Neural cell (in vitro differentiated cells): ENCODE measurements at regions not wholly inside any gene's neighbourhood (a gene's known extent, or its start where the extent isn't known, plus 50 kb on each side); places are given as distances from the start of the nearest gene placed in this dataset.
"Not testable (repeated sequence)": the region's sequence is repeated elsewhere in the genome, so short reads cannot be mapped to it uniquely, and the experiment has no call there.

Experiments
- H2AFZ ChIP-seq: fragments of 200-600, 300-800 bp; sonication (generic), shearing (Covaris generic); 2 replicates; pipeline ENCODE4 v1.6.0; 2014; ENCODE audit warnings: low read depth, mild to moderate bottlenecking, antibody characterized with exemption, low read length, moderate library complexity
- H3F3A ChIP-seq: fragments of 200-600 bp; shearing (Covaris generic); 2 replicates; pipeline ENCODE4 v1.6.1; 2016; ENCODE audit warnings: mild to moderate bottlenecking, moderate library complexity, mixed read lengths, antibody characterized with exemption, low read length; ENCODE audit not compliant: insufficient read depth, poor library complexity, severe bottlenecking
- H3K27ac ChIP-seq: fragments of 200-600, 300-800 bp; sonication (generic), shearing (Covaris generic); 2 replicates; pipeline ENCODE4 v1.5.1; 2014; ENCODE audit warnings: mild to moderate bottlenecking, low read length, moderate library complexity
- H3K27me3 ChIP-seq: fragments of 300-800, 200-600 bp; sonication (generic), shearing (Covaris generic); 2 replicates; pipeline ENCODE4 v1.6.0; 2014; ENCODE audit warnings: mild to moderate bottlenecking, low read depth, low read length, moderate library complexity; ENCODE audit not compliant: insufficient read depth
- H3K36me3 ChIP-seq: fragments of 300-800, 200-600 bp; sonication (generic), shearing (Covaris generic); 2 replicates; pipeline ENCODE4 v1.5.1; 2014; ENCODE audit warnings: mild to moderate bottlenecking, antibody characterized with exemption, low read length, moderate library complexity; ENCODE audit not compliant: insufficient read depth
- H3K4me2 ChIP-seq: fragments of 300-800, 200-600 bp; sonication (generic), shearing (Covaris generic); 2 replicates; pipeline ENCODE4 v1.6.0; 2014; ENCODE audit warnings: mild to moderate bottlenecking, low read length
- H3K4me3 ChIP-seq: fragments of 300-800, 200-600 bp; sonication (generic), shearing (Covaris generic); 2 replicates; pipeline ENCODE4 v1.5.1; 2014; ENCODE audit warnings: mild to moderate bottlenecking, low read length, moderate library complexity
- H3K79me2 ChIP-seq: fragments of 200-600 bp; shearing (Covaris generic); replicated peaks from 2 replicates; pipeline ENCODE4 v1.6.0; 2014; ENCODE audit warnings: mild to moderate bottlenecking, low read length, moderate library complexity; ENCODE audit not compliant: insufficient read depth
- H3K9ac ChIP-seq: fragments of 300-800, 200-600 bp; sonication (generic), shearing (Covaris generic); 2 replicates; pipeline ENCODE4 v1.6.1; 2016; ENCODE audit warnings: mild to moderate bottlenecking, low read length, mixed read lengths
- H3K9me2 ChIP-seq: fragments of 200-600 bp; shearing (Covaris generic); 2 replicates; pipeline ENCODE4 v1.6.1; 2016; ENCODE audit warnings: mild to moderate bottlenecking, low read length, mixed read lengths; ENCODE audit not compliant: insufficient read depth
- H3K9me3 ChIP-seq: fragments of 200-600, 300-800 bp; sonication (generic), shearing (Covaris generic); 2 replicates; pipeline ENCODE4 v1.6.1; 2016; ENCODE audit warnings: mild to moderate bottlenecking, mixed run types, low read length, moderate library complexity, mixed read lengths
- H4K20me1 ChIP-seq: fragments of 200-600 bp; shearing (Covaris generic); 2 replicates; pipeline ENCODE4 v1.6.1; 2016; ENCODE audit warnings: mild to moderate bottlenecking, mixed run types; ENCODE audit not compliant: insufficient read depth
- CTCF ChIP-seq: fragments of 450-650 bp; IDR thresholded peaks from 2 replicates; pipeline ENCODE4 v1.5.1; 2014; ENCODE audit warnings: antibody characterized with exemption, mild to moderate bottlenecking, moderate library complexity; ENCODE audit not compliant: poor library complexity, severe bottlenecking
- EP300 ChIP-seq: fragments of 450-650 bp; conservative IDR thresholded peaks from 2 replicates; pipeline ENCODE4 v1.6.1; 2014; ENCODE audit warnings: antibody characterized with exemption, mild to moderate bottlenecking, moderate library complexity; ENCODE audit not compliant: poor library complexity, severe bottlenecking
- EZH2 ChIP-seq: fragments of 200-600, 300-800 bp; shearing (Covaris generic), sonication (generic); IDR thresholded peaks from 2 replicates; pipeline ENCODE4 v1.6.1; 2014; ENCODE audit warnings: antibody characterized with exemption, low read length, borderline replicate concordance, mild to moderate bottlenecking; ENCODE audit not compliant: insufficient read depth, poor library complexity, severe bottlenecking
- MXI1 ChIP-seq: fragments of 450-650 bp; conservative IDR thresholded peaks from 2 replicates; pipeline ENCODE4 v1.6.1; 2014; ENCODE audit warnings: antibody characterized with exemption, mild to moderate bottlenecking; ENCODE audit not compliant: poor library complexity, severe bottlenecking
- POLR2AphosphoS5 ChIP-seq: IDR thresholded peaks from 2 replicates; pipeline ENCODE4 v1.6.1; 2012
- RAD21 ChIP-seq: fragments of 450-650 bp; conservative IDR thresholded peaks from 2 replicates; pipeline ENCODE4 v1.6.1; 2014; ENCODE audit warnings: antibody characterized with exemption, mild to moderate bottlenecking, moderate library complexity
- REST ChIP-seq: IDR thresholded peaks from 2 replicates; pipeline ENCODE4 v1.6.1; 2012; ENCODE audit warnings: borderline replicate concordance
- SMC3 ChIP-seq: fragments of 450-650 bp; conservative IDR thresholded peaks from 2 replicates; pipeline ENCODE4 v1.6.1; 2014; ENCODE audit warnings: antibody characterized with exemption, mild to moderate bottlenecking, moderate library complexity; ENCODE audit not compliant: poor library complexity
- small RNA-seq, 3 experiments: library from RNA; depleted of rRNA; stranded (forward); fragments of <200 nt; gene quantifications; one replicate each; pipeline ENCODE3, GENCODE V24; 2012

DNA sequence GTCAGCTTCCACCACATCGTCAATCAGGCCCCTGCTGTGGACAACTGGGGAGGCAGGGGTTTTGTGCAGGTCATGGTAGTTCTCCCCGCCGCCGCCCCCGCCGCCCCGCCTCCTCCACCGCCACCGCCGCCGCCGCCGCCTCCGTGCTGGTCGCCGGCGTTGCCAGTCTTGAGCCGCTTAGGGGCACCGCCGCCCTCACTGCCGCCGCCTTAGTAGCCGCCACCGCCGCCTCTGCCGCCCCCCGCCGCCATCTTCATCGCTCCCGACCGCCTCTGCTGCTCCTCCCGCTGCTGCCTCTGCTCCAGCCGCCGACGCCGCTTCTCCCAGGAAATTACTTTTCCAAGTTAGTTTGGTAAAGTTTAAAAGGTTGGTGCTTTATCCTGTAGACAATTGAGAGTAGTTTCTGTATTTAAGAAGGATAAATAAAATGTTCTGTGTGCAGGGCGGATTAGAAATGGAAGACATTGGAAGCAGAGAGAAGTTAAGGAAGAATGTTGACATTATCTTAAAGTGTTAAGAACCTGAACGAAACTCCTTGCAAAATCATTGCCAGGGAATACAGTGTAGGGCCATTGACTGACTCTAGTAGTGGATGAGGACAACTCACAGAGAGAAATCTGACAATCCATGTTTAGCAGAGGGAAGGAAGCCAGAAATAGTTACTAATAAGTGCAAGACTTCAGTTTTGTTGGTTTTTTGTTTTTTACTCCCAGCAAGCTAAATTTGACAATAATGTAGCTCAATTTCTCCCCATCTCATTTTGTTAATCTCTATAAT, 53.0 kb upstream of the GOLGA8A start:
- Histone ChIP-seq H3K9ac (no peak overlapping the region), H3K79me2 (no peaks in the 10 kb centered on the region), H3K9me3 (peaks cover 13% of the 10 kb centered on the region), H3K36me3 (no peaks in the 10 kb centered on the region), H3K9me2 (no peaks in the 10 kb centered on the region), H3K4me3 (no peak overlapping the region), H3K27me3 (peaks cover 50% of the 10 kb centered on the region), H3K27ac (no peak overlapping the region), H4K20me1 (no peaks in the 10 kb centered on the region), H3K4me2 (no peak overlapping the region), H3F3A (no peaks in the 10 kb centered on the region), H2AFZ (no peak overlapping the region)
- TF ChIP-seq POLR2AphosphoS5 (no peak), RAD21 (no peak), CTCF (no peak), SMC3 (no peak), EZH2 (no peak), EP300 (no peak), MXI1 (no peak), REST (no peak)

GRCh38 chr15:34488973-34489959, 51.7 kb upstream of the GOLGA8A start:
- H3K36me3 ChIP-seq, H3K79me2 ChIP-seq, H3K9me3 ChIP-seq, H2AFZ ChIP-seq, H4K20me1 ChIP-seq, H3K9me2 ChIP-seq, H3K27ac ChIP-seq, H3K9ac ChIP-seq, H3F3A ChIP-seq, H3K4me2 ChIP-seq, H3K4me3 ChIP-seq: not testable (repeated sequence)
- H3K27me3 ChIP-seq: peaks cover 38% of the 10 kb centered on the region

Small RNA genes in the stretch of these regions (small RNA-seq; reads per million reads assigned to genes)
- 0 reads per million in 3 experiments for gene MIR1233-2
